ENCODE measurements at regions not wholly inside any gene's neighbourhood (a gene's known extent, or its start where the extent isn't known, plus 50 kb on each side); places are given as distances from the start of the nearest gene placed in this dataset.

DNA sequence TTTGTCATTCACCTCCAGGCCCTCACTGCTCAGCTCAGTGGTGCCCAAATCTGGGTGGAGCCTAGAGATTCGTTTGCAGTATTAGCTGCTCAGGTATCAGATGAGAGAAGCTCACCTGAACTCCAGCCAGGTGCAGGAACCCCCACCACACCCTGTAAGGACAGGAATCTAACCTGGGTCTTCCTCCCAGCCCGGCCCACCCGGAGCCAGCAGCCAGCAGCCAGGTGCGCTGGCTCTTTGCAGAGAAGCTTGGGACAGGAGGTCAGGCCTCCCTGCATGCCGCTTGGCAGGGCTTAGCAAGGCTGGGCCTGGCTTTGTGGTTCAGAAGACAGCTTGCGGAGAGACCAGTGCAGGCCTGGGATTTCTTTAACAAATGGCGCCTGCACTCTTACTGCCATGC, 125.6 kb upstream of the MYL2 start:
- TF ChIP-seq, protein P1, sequence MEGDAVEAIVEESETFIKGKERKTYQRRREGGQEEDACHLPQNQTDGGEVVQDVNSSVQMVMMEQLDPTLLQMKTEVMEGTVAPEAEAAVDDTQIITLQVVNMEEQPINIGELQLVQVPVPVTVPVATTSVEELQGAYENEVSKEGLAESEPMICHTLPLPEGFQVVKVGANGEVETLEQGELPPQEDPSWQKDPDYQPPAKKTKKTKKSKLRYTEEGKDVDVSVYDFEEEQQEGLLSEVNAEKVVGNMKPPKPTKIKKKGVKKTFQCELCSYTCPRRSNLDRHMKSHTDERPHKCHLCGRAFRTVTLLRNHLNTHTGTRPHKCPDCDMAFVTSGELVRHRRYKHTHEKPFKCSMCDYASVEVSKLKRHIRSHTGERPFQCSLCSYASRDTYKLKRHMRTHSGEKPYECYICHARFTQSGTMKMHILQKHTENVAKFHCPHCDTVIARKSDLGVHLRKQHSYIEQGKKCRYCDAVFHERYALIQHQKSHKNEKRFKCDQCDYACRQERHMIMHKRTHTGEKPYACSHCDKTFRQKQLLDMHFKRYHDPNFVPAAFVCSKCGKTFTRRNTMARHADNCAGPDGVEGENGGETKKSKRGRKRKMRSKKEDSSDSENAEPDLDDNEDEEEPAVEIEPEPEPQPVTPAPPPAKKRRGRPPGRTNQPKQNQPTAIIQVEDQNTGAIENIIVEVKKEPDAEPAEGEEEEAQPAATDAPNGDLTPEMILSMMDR (conservative IDR thresholded peaks at IDR 0.05) = no peak
- no peak overlapping the region for H3K27ac Mint-ChIP-seq (ENCODE audit: unreplicated experiment)
- DNase-seq (ENCODE audit: low read depth, low spot score) = no peak

DNA sequence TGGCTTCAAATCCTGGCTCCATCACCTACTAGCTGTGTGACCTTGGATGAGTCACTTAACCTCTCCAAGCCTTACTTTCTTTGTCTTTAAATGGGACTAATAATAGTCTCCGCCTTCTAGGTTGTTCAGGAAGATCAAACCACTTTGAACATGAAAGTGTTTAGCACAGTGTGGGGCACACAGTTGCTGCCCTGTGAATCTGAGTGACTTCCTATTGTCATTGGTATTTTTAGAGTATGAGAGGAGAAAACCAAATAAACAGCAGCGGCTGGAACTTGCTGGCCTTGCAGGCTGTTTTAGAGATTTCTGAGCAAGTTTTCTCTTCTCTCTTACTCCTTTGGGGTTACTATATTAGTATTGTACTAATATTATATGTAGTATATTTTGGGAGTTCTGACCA, 120.7 kb upstream of the MYL2 start:
- Mint-ChIP-seq H3K27ac (ENCODE audit: unreplicated experiment) (no peak overlapping the region), H3K4me1 (peaks cover 4% of the 10 kb centered on the region), H3K9me3 (no peaks in the 10 kb centered on the region), H3K36me3 (ENCODE audit: low read depth) (no peaks in the 10 kb centered on the region), H3K4me3 (no peak overlapping the region), H3K27me3 (ENCODE audit: low read depth) (peaks cover 39% of the 10 kb centered on the region)
- no peak for DNase-seq (ENCODE audit: low read depth, low spot score)
- TF ChIP-seq, protein P1 (conservative IDR thresholded peaks at IDR 0.05) = no peak

More for the DNA sequence above, 125.6 kb upstream of the MYL2 start:
- no peaks in the 10 kb centered on the region for H3K36me3 Mint-ChIP-seq (ENCODE audit: low read depth)
- no peak overlapping the region for H3K4me3 Mint-ChIP-seq
- H3K9me3 Mint-ChIP-seq = peaks cover 4% of the 10 kb centered on the region
- no peaks in the 10 kb centered on the region for H3K4me1 Mint-ChIP-seq
- H3K27me3 Mint-ChIP-seq (ENCODE audit: low read depth) = peaks cover 5% of the 10 kb centered on the region

DNA sequence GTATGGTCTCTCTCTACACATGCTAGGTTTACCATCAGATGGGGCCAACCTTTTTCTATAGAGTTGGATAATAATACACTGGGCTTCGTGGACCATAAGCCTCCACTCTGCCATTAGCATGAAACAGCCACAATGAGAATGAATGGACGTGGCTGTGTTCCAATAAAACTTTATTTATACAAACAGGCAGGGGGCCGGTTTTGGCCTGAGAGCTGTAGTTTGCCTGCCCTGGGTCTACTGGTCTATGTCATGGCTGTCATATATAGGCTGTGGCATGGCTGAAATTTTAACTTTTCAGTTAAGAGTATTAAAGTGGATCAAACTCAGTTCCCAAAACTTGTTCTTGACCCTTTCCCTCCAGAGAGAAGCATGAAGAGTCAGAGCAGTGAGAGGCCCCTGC, 120.3 kb upstream of the MYL2 start:
- Mint-ChIP-seq H3K27ac (ENCODE audit: unreplicated experiment) (no peak overlapping the region), H3K27me3 (ENCODE audit: low read depth) (peaks cover 43% of the 10 kb centered on the region), H3K4me3 (no peak overlapping the region), H3K4me1 (peaks cover 8% of the 10 kb centered on the region), H3K36me3 (ENCODE audit: low read depth) (no peaks in the 10 kb centered on the region), H3K9me3 (no peaks in the 10 kb centered on the region)
- DNase-seq (ENCODE audit: low read depth, low spot score) = no peak
- TF ChIP-seq, protein P1 (conservative IDR thresholded peaks at IDR 0.05) = no peak

DNA sequence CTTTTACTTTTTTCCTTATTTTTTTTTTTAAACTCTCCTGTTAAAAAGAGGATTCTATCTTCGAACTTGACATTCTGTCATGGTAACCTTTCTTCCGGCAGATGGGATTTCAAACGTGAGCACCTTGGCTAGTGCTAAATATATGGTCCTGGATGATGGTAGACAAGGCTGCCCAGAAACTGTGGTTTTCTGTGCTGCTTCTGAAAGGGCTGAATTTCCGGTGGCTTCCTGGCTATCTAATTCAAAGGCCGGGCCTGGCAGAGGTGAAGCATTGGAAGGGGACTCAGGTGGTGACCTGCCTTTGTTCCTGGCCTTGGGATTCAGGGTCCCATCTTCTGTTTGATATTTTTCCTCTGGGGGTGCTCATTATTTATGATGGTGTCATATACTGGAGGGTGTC, 118.6 kb upstream of the MYL2 start:
- Mint-ChIP-seq H3K27ac (ENCODE audit: unreplicated experiment) (no peak overlapping the region), H3K4me1 (peaks cover 10% of the 10 kb centered on the region), H3K9me3 (no peaks in the 10 kb centered on the region), H3K4me3 (peak overlapping the region; percentile 32), H3K27me3 (ENCODE audit: low read depth) (peaks cover 52% of the 10 kb centered on the region), H3K36me3 (ENCODE audit: low read depth) (no peaks in the 10 kb centered on the region)
- TF ChIP-seq, protein P1 (conservative IDR thresholded peaks at IDR 0.05) = no peak
- no peak for DNase-seq (ENCODE audit: low read depth, low spot score)

DNA sequence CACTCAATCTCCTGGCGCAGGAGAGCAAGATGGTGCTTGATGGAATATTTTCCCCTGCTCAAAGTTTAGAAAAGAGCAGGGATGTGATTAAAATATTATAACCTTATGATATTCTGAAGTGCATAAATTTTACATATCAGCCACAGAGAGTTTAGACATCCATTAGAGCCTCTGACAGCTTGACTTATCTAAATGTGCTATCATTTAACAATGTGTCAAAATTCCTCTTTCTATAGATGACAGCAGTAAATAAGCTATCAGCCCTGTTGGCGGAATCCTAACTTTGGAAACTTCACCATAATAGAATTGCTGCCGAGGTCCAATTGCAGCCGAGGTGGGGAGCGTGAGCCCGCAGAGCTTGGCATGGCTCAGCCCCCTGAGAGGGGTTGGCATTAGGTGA, 117.7 kb upstream of the MYL2 start:
- H3K27me3 Mint-ChIP-seq (ENCODE audit: low read depth) = peaks cover 57% of the 10 kb centered on the region
- TF ChIP-seq, protein P1 (conservative IDR thresholded peaks at IDR 0.05) = no peak

DNA sequence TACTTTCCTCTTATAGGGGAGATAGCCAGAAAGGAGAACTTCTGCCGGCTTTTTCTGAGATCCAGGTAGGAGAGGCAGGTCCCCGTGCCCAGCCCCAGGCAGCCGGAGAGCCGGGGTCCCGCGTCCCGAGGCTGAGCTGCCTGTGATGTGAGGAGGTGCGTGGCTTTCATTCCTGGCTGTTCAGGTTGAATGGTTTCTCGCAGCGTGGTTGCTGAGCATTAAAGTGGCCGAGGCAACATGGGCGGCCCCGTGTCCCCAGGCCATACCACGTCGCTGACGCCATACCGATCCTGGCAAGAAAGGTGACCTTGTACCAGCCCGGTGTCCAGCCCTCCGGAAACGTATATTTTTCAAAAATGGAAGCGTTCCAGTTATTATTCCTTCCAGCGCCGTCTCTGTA, 116.7 kb upstream of the MYL2 start:
- Mint-ChIP-seq H3K4me1 (peaks cover 13% of the 10 kb centered on the region), H3K9me3 (no peaks in the 10 kb centered on the region), H3K4me3 (peak overlapping the region; percentile 29), H3K36me3 (ENCODE audit: low read depth) (no peaks in the 10 kb centered on the region), H3K27me3 (ENCODE audit: low read depth) (peaks cover 67% of the 10 kb centered on the region), H3K27ac (ENCODE audit: unreplicated experiment) (no peak overlapping the region)
- TF ChIP-seq, protein P1 (conservative IDR thresholded peaks at IDR 0.05) = no peak
- no peak for DNase-seq (ENCODE audit: low read depth, low spot score)

More for the DNA sequence above, 117.7 kb upstream of the MYL2 start:
- H3K4me1 Mint-ChIP-seq = peaks cover 10% of the 10 kb centered on the region
- H3K4me3 Mint-ChIP-seq = peak overlapping the region; percentile 29
- no peak overlapping the region for H3K27ac Mint-ChIP-seq (ENCODE audit: unreplicated experiment)
- DNase-seq (ENCODE audit: low read depth, low spot score) = no peak
- H3K9me3 Mint-ChIP-seq = no peaks in the 10 kb centered on the region
- no peaks in the 10 kb centered on the region for H3K36me3 Mint-ChIP-seq (ENCODE audit: low read depth)

Data from neural crest cell (in vitro differentiated cells).